HEK293T (cell line): ENCODE measurements at regions not wholly inside any gene's neighbourhood (a gene's known extent, or its start where the extent isn't known, plus 50 kb on each side); places are given as distances from the start of the nearest gene placed in this dataset.

ENCODE experiments used
- ARNT ChIP-seq: fragments of 450-650 bp; IDR thresholded peaks from 2 replicates; pipeline ENCODE4 v1.6.1; 2017; ENCODE audit warnings: mild to moderate bottlenecking
- ELF4 ChIP-seq: fragments of 450-650 bp; IDR thresholded peaks from 2 replicates; pipeline ENCODE4 v1.6.1; 2017; ENCODE audit warnings: antibody characterized with exemption
- SUZ12 ChIP-seq: fragments of 450-650 bp; IDR thresholded peaks from 2 replicates; pipeline ENCODE4 v1.6.1; 2016; ENCODE audit warnings: mild to moderate bottlenecking
- TARDBP ChIP-seq: fragments of 450-650 bp; IDR thresholded peaks from 2 replicates; pipeline ENCODE4 v1.6.1; 2016

- TF ChIP-seq SUZ12: no peak
- TF ChIP-seq ELF4: no peak
- no peak for TF ChIP-seq ARNT
- TF ChIP-seq TARDBP: no peak
These were observed 109.4 kb upstream of the BNIP2 start for GRCh38 chr15:59798605-59798917.
